ENCODE measurements at regions not wholly inside any gene's neighbourhood (a gene's known extent, or its start where the extent isn't known, plus 50 kb on each side); places are given as distances from the start of the nearest gene placed in this dataset.

- Histone ChIP-seq H3K27ac (ENCODE audit: low read depth, low read length, poor library complexity, severe bottlenecking) (no peak overlapping the region), H3K4me1 (ENCODE audit: insufficient read depth, low read length, poor library complexity, severe bottlenecking) (no peaks in the 10 kb centered on the region), H3K36me3 (ENCODE audit: insufficient read depth, low read length, poor library complexity, severe bottlenecking) (no peaks in the 10 kb centered on the region), H3K9me3 (ENCODE audit: low read depth, low read length, poor library complexity, severe bottlenecking) (no peaks in the 10 kb centered on the region), H3K4me3 (ENCODE audit: low read depth, low read length, poor library complexity, severe bottlenecking) (no peak overlapping the region), H3K27me3 (replicated peaks; ENCODE audit: insufficient read depth, low read depth, low read length, poor library complexity) (no peaks in the 10 kb centered on the region)
- CTCF ChIA-PET, result no interaction called here
- TF ChIP-seq CTCF (conservative IDR thresholded peaks at IDR 0.05; ENCODE audit: low read depth, low read length), result no peak
- TF ChIP-seq EZH2 (IDR thresholded peaks at IDR 0.05; ENCODE audit: borderline replicate concordance, low read depth, low read length, poor library complexity, severe bottlenecking), result no peak
- DNase-seq (ENCODE audit: low spot score), result no peak
- intact Hi-C loops (cut with micrococcal nuclease; ENCODE audit: unreplicated experiment), result no loop called here
- BruUV-seq (replicated peaks), result no TSS peak
- POLR2A ChIA-PET (ENCODE audit: low non-redundant PET), result no interaction called here
These were observed 1052.5 kb upstream of the LCORL start for GRCh38 chr4:19074036-19074435.

GRCh38 chr4:19063662-19064061 lies 1042.1 kb upstream of the LCORL start:
- BruUV-seq (replicated peaks), result no TSS peak
- Histone ChIP-seq H3K4me3 (ENCODE audit: low read depth, low read length, poor library complexity, severe bottlenecking) (no peak overlapping the region), H3K27me3 (replicated peaks; ENCODE audit: insufficient read depth, low read depth, low read length, poor library complexity) (no peaks in the 10 kb centered on the region), H3K9me3 (ENCODE audit: low read depth, low read length, poor library complexity, severe bottlenecking) (no peaks in the 10 kb centered on the region), H3K36me3 (ENCODE audit: insufficient read depth, low read length, poor library complexity, severe bottlenecking) (no peaks in the 10 kb centered on the region), H3K27ac (ENCODE audit: low read depth, low read length, poor library complexity, severe bottlenecking) (no peak overlapping the region), H3K4me1 (ENCODE audit: insufficient read depth, low read length, poor library complexity, severe bottlenecking) (no peaks in the 10 kb centered on the region)
- ChIA-PET POLR2A (ENCODE audit: low non-redundant PET) (no interaction called here), CTCF (no interaction called here)
- intact Hi-C loops (cut with micrococcal nuclease; ENCODE audit: unreplicated experiment), result no loop called here
- no peak for DNase-seq (ENCODE audit: low spot score)
- TF ChIP-seq EZH2 (IDR thresholded peaks at IDR 0.05; ENCODE audit: borderline replicate concordance, low read depth, low read length, poor library complexity, severe bottlenecking), result no peak
- no peak for TF ChIP-seq CTCF (conservative IDR thresholded peaks at IDR 0.05; ENCODE audit: low read depth, low read length)

GRCh38 chr4:19054916-19055315 lies 1033.4 kb upstream of the LCORL start:
- no peak overlapping the region for H3K27ac ChIP-seq (ENCODE audit: low read depth, low read length, poor library complexity, severe bottlenecking)
- BruUV-seq (replicated peaks), result no TSS peak
- CTCF ChIA-PET, result no interaction called here

More at GRCh38 chr4:19054916-19055315, 1033.4 kb upstream of the LCORL start:
- Histone ChIP-seq H3K36me3 (ENCODE audit: insufficient read depth, low read length, poor library complexity, severe bottlenecking) (no peaks in the 10 kb centered on the region), H3K4me1 (ENCODE audit: insufficient read depth, low read length, poor library complexity, severe bottlenecking) (no peaks in the 10 kb centered on the region), H3K9me3 (ENCODE audit: low read depth, low read length, poor library complexity, severe bottlenecking) (no peaks in the 10 kb centered on the region), H3K4me3 (ENCODE audit: low read depth, low read length, poor library complexity, severe bottlenecking) (no peak overlapping the region), H3K27me3 (replicated peaks; ENCODE audit: insufficient read depth, low read depth, low read length, poor library complexity) (no peaks in the 10 kb centered on the region)
- POLR2A ChIA-PET (ENCODE audit: low non-redundant PET), result no interaction called here
- TF ChIP-seq EZH2 (IDR thresholded peaks at IDR 0.05; ENCODE audit: borderline replicate concordance, low read depth, low read length, poor library complexity, severe bottlenecking) (no peak), CTCF (conservative IDR thresholded peaks at IDR 0.05; ENCODE audit: low read depth, low read length) (no peak)
- DNase-seq (ENCODE audit: low spot score), result no peak
- intact Hi-C loops (cut with micrococcal nuclease; ENCODE audit: unreplicated experiment), result no loop called here
